Endothelial cell of umbilical vein (primary cell): ENCODE measurements at regions not wholly inside any gene's neighbourhood (a gene's known extent, or its start where the extent isn't known, plus 50 kb on each side); places are given as distances from the start of the nearest gene placed in this dataset.

Experiments
- BruUV-seq: library from RNA; stranded (reverse); fragments of 400-500 nt; replicated peaks from 2 replicates; lab custom pipeline; 2021; lab: Mats Ljungman, UMichigan
- CTCF ChIA-PET: fragments of 300-600, 350-600 bp; sonication (Branson Sonifier 250); formaldehyde crosslinking; loops from one replicate; lab custom pipeline; 2021; ENCODE audit warnings: antibody characterized with exemption, inconsistent platforms; lab: Charles Lee
- POLR2A ChIA-PET: fragments of 300-600, 350-600 bp; sonication (Branson Sonifier 250); formaldehyde crosslinking; loops from one replicate; lab custom pipeline; 2021; ENCODE audit warnings: antibody characterized with exemption, inconsistent platforms; lab: Charles Lee
- DNase-seq: peaks from one replicate; pipeline ENCODE4 v3.0.0-alpha.2; 2011; ENCODE audit warnings: low read depth, low spot score
- FAIRE-seq: peaks from 2 replicates; lab custom pipeline; 2011; peaks lifted over from hg19 to GRCh38; lab: Jason Lieb, UNC
- H2AFZ ChIP-seq: 2 replicates; pipeline ENCODE4 v1.6.0; 2012; ENCODE audit warnings: low read depth, low read length, control low read depth, inconsistent platforms
- H3K27ac ChIP-seq: 2 replicates; pipeline ENCODE4 v1.5.1; 2011; ENCODE audit warnings: low read depth, mild to moderate bottlenecking, control low read depth, low read length, moderate library complexity; ENCODE audit not compliant: insufficient read depth
- H3K27me3 ChIP-seq, 2 experiments: 2 replicates each; pipeline versions ENCODE4 v1.6.0 to v1.6.1; 2011; ENCODE audit warnings: low read length in 2 of 2, mixed read lengths in 1 of 2; ENCODE audit not compliant: control insufficient read depth in 2 of 2, insufficient read depth in 2 of 2
- H3K36me3 ChIP-seq, 2 experiments: 2 replicates in 1 of 2; 3 replicates in 1 of 2; pipeline ENCODE4 v1.5.1; 2011; ENCODE audit warnings: low read length in 2 of 2, mild to moderate bottlenecking in 1 of 2, moderate library complexity in 1 of 2; ENCODE audit not compliant: control insufficient read depth in 2 of 2, insufficient read depth in 2 of 2; ENCODE audit errors: extremely low read depth in 1 of 2
- H3K4me1 ChIP-seq: 3 replicates; pipeline ENCODE4 v1.5.1; 2011; ENCODE audit warnings: mild to moderate bottlenecking, low read length; ENCODE audit not compliant: control insufficient read depth, insufficient read depth; ENCODE audit errors: extremely low read depth
- H3K4me2 ChIP-seq: 2 replicates; pipeline ENCODE4 v1.6.1; 2011; ENCODE audit warnings: low read length, control low read depth, mixed read lengths; ENCODE audit not compliant: insufficient read depth
- H3K4me3 ChIP-seq, 3 experiments: fragments of 200-600 bp in 1 of 3; sonication (generic), shearing (Covaris generic) in 1 of 3; replicated peaks in 1 of 3; 2 replicates each; pipeline ENCODE4 v1.5.1; 2011 to 2016; ENCODE audit warnings: control low read depth in 3 of 3, low read length in 3 of 3, mild to moderate bottlenecking in 2 of 3, inconsistent platforms in 1 of 3, low read depth in 1 of 3, moderate library complexity in 1 of 3; ENCODE audit not compliant: insufficient read depth in 1 of 3
- H3K79me2 ChIP-seq: 2 replicates; pipeline ENCODE4 v1.6.0; 2012; ENCODE audit warnings: low read length, inconsistent platforms; ENCODE audit not compliant: control insufficient read depth, insufficient read depth
- H3K9ac ChIP-seq: replicated peaks from 2 replicates; pipeline ENCODE3; 2011; ENCODE audit warnings: low read length, control low read depth; ENCODE audit not compliant: insufficient read depth; ENCODE audit errors: extremely low read depth
- H3K9me1 ChIP-seq: replicated peaks from 3 replicates; pipeline ENCODE4 v1.6.0; 2011; ENCODE audit warnings: mild to moderate bottlenecking, low read length; ENCODE audit not compliant: control insufficient read depth, insufficient read depth; ENCODE audit errors: extremely low read depth
- H3K9me3 ChIP-seq: replicated peaks from 2 replicates; pipeline ENCODE4 v1.5.1; 2012; ENCODE audit warnings: low read length, inconsistent platforms; ENCODE audit not compliant: control insufficient read depth, insufficient read depth
- H4K20me1 ChIP-seq: replicated peaks from 2 replicates; pipeline ENCODE3; 2011; ENCODE audit warnings: mild to moderate bottlenecking, low read length; ENCODE audit not compliant: control insufficient read depth, insufficient read depth; ENCODE audit errors: extremely low read depth
- CTCF ChIP-seq, 2 donors: IDR thresholded peaks; 1 replicate in 1 of 2; 2 replicates in 1 of 2; pipeline ENCODE4 v1.5.1; 2011; ENCODE audit warnings: low read length in 2 of 2, mild to moderate bottlenecking in 2 of 2, moderate library complexity in 2 of 2, control low read depth in 1 of 2, inconsistent platforms in 1 of 2, low read depth in 1 of 2; ENCODE audit not compliant: insufficient read depth in 1 of 2; ENCODE audit errors: extremely low read depth in 1 of 2
- EZH2 ChIP-seq: IDR thresholded peaks from 2 replicates; pipeline ENCODE4 v1.6.1; 2012; ENCODE audit warnings: borderline replicate concordance, low read depth, mild to moderate bottlenecking, moderate library complexity, low read length, inconsistent platforms; ENCODE audit not compliant: severe bottlenecking
- FOS ChIP-seq: IDR thresholded peaks from 2 replicates; pipeline ENCODE4 v1.6.1; 2011; ENCODE audit warnings: mild to moderate bottlenecking, low read length, moderate library complexity, borderline replicate concordance; ENCODE audit not compliant: insufficient read depth
- GATA2 ChIP-seq: IDR thresholded peaks from 2 replicates; pipeline ENCODE4 v1.7.0; 2011; ENCODE audit warnings: low read depth, mild to moderate bottlenecking, moderate library complexity, mixed read lengths, low read length; ENCODE audit not compliant: insufficient read length, insufficient read depth
- JUN ChIP-seq: IDR thresholded peaks from 2 replicates; pipeline ENCODE4 v1.6.1; 2011; ENCODE audit warnings: borderline replicate concordance, low read depth; ENCODE audit not compliant: insufficient read length, insufficient read depth
- MAX ChIP-seq: IDR thresholded peaks from 2 replicates; pipeline ENCODE4 v1.6.1; 2011; ENCODE audit not compliant: insufficient read depth, insufficient read length
- MYC ChIP-seq: IDR thresholded peaks from one replicate; pipeline ENCODE4 v1.6.1; 2011; ENCODE audit warnings: mild to moderate bottlenecking, low read depth, low read length
- POLR2A ChIP-seq: IDR thresholded peaks from 2 replicates; pipeline ENCODE4 v1.6.1; 2012; ENCODE audit warnings: low read depth, mild to moderate bottlenecking, control low read depth, low read length
- POLR2AphosphoS5 ChIP-seq: IDR thresholded peaks from 2 replicates; pipeline ENCODE4 v1.6.1; 2012; ENCODE audit warnings: low read depth, mild to moderate bottlenecking, control low read depth, low read length, moderate library complexity; ENCODE audit not compliant: insufficient read depth
- dilution Hi-C: fragments of 300-500 bp; cut with MboI; formaldehyde crosslinking; loops from one replicate; pipeline ENCODE4 v1.15.0; 2019; ENCODE audit warnings: low sequenced_read_pairs; ENCODE audit not compliant: extremely low pct_ligation_motif_present
- intact Hi-C: fragments of 100-400 bp; cut with micrococcal nuclease; formaldehyde crosslinking; loops from one replicate; pipeline ENCODE4 v1.10.0; 2022

- no peak overlapping the region for H3K9ac ChIP-seq
- ChIA-PET CTCF (no interaction called here), POLR2A (no interaction called here)
- no peaks in the 10 kb centered on the region for H3K4me1 ChIP-seq
- no peaks in the 10 kb centered on the region for H3K79me2 ChIP-seq
- H3K9me3 ChIP-seq = no peaks in the 10 kb centered on the region
- H3K4me2 ChIP-seq = no peak overlapping the region
- no peak for FAIRE-seq
- no peak overlapping the region for H3K4me3 ChIP-seq
- H3K9me1 ChIP-seq = no peaks in the 10 kb centered on the region
- no peak overlapping the region for H2AFZ ChIP-seq
- DNase-seq = no peak
- no peak overlapping the region for H3K27ac ChIP-seq
- TF ChIP-seq FOS (no peak), POLR2AphosphoS5 (no peak), MAX (no peak), JUN (no peak), CTCF (IDR thresholded peaks at IDR 0.05; ENCODE audit: extremely low read depth in 1 of 2, insufficient read depth in 1 of 2, low read depth in 1 of 2, low read length in 2 of 2) (no peak), GATA2 (no peak), MYC (no peak), EZH2 (no peak), POLR2A (no peak)
- H4K20me1 ChIP-seq = no peaks in the 10 kb centered on the region
- no peaks in the 10 kb centered on the region for H3K36me3 ChIP-seq
- intact Hi-C loops = no loop called here
- dilution Hi-C loops = no loop called here
- no TSS peak for BruUV-seq
- no peaks in the 10 kb centered on the region for H3K27me3 ChIP-seq
Observed at GRCh38 chr17:51430591-51430990, 170.2 kb downstream of the UTP18 start.
